ENCODE measurements at regions not wholly inside any gene's neighbourhood (a gene's known extent, or its start where the extent isn't known, plus 50 kb on each side); places are given as distances from the start of the nearest gene placed in this dataset.
"Not testable (repeated sequence)": the region's sequence is repeated elsewhere in the genome, so short reads cannot be mapped to it uniquely, and the experiment has no call there.

DNA sequence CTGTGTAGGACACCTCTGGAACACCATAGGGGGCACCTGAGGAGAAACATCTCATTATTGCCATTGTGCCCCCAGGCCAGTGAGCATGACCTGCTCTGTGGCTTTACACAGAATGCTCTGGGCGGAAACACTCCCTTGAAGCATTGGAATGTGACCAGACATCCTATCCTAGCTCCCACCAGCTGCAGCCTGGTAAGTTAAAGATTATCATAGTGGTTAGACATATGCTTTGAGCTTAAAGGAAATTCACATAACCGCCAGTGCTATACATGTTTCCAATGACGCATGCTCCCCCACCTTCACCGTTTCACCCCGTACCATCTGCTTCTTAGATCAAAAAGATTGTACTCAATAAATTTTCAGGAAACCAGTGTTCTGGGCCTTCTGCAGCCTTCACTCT is 217.7 kb upstream of the CENPE start:
- 95% methylated on average over 5 of the region's 5 CpGs for WGBS
- Histone ChIP-seq H3K27ac (ENCODE audit: low read depth, low read length) (no peak overlapping the region), H3K9ac (ENCODE audit: low read depth, low read length) (no peak overlapping the region), H3K36me3 (ENCODE audit: insufficient read depth, low read length) (no peaks in the 10 kb centered on the region; the same call in 1 of the 2 replicates), H3K4me3 (ENCODE audit: low read length) (no peak overlapping the region), H3K27me3 (ENCODE audit: insufficient read depth, low read length) (no peaks in the 10 kb centered on the region), H3K9me3 (ENCODE audit: insufficient read depth, low read depth, low read length) (peaks cover 5% of the 10 kb centered on the region; the same call in 1 of the 2 replicates), H3K4me1 (ENCODE audit: insufficient read depth, low read length) (peaks cover 6% of the 10 kb centered on the region; the same call in 1 of the 2 replicates)

DNA sequence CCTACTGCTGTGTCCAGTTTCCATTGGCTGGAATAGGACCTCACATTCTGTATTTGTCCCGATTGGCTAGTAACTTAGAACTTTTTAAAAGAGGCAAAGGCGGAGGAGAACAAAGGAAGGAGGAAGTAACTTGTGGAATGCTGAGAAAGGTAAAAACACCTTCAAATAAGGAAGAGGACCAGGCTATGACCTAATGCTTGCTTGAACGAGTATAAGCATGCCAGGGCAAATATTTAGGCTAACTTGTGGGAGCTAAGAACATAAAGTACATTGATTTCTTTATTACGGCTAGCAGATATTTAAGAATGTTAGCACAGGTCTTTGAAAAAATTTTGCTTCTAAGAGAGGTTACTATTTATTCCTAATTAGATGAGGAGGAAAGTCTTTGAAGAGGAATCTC is 214.5 kb upstream of the CENPE start:
- H3K36me3 ChIP-seq (ENCODE audit: insufficient read depth, low read length); H3K9ac ChIP-seq (ENCODE audit: low read depth, low read length); H3K4me1 ChIP-seq (ENCODE audit: insufficient read depth, low read length); H3K27ac ChIP-seq (ENCODE audit: low read depth, low read length); H3K27me3 ChIP-seq (ENCODE audit: insufficient read depth, low read length); H3K4me3 ChIP-seq (ENCODE audit: low read length); H3K9me3 ChIP-seq (ENCODE audit: insufficient read depth, low read depth, low read length): not testable (repeated sequence)
- WGBS = 82% methylated on average over 4 of the region's 4 CpGs

DNA sequence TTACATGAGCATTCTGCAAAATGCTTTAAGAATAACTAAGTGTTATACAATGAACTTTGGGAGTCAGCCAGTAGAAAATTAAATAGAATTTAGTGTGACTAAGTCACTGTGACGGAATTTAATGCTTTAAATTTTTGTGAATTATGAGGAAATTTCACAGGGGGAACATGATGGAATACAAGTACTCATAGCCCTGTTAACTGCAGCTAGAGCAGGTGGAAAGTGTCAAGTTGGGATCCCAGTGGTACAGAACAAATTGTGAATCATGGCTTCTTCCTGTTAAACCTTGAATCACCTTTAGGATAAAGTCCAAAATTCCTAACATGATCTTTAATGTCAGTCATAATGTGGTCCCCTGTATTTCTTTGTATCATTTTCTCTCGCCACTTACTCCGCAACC is 212.2 kb upstream of the CENPE start:
- Histone ChIP-seq H3K4me1 (ENCODE audit: insufficient read depth, low read length) (peaks cover 6% of the 10 kb centered on the region; the same call in 1 of the 2 replicates), H3K4me3 (ENCODE audit: low read length) (no peak overlapping the region), H3K9ac (ENCODE audit: low read depth, low read length) (no peak overlapping the region), H3K27me3 (ENCODE audit: insufficient read depth, low read length) (no peaks in the 10 kb centered on the region), H3K36me3 (ENCODE audit: insufficient read depth, low read length) (no peaks in the 10 kb centered on the region), H3K27ac (ENCODE audit: low read depth, low read length) (no peak overlapping the region), H3K9me3 (ENCODE audit: insufficient read depth, low read depth, low read length) (no peaks in the 10 kb centered on the region)
- 93% methylated on average over 3 of the region's 3 CpGs for WGBS

DNA sequence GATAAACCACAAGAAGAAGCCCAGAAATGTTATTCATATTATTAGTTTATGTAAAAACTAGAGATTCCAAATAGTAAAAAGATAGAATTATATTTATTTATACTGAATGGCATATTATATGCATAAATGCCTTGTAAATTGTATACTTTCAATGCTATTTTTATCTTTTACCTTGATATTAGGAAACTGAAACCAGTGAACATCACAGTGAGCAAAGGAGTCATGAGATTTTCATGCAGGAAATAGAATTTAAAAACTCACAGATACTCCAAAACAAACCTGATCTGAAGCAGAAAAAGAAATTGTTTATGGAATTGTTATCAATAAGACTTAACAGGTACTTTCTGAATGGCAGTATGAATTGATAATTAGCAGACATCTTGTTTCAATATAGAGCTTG is 207.3 kb upstream of the CENPE start:
- Histone ChIP-seq H3K9ac (ENCODE audit: low read depth, low read length) (no peak overlapping the region), H3K27ac (ENCODE audit: low read depth, low read length) (no peak overlapping the region), H3K27me3 (ENCODE audit: insufficient read depth, low read length) (no peaks in the 10 kb centered on the region), H3K4me1 (ENCODE audit: insufficient read depth, low read length) (no peaks in the 10 kb centered on the region), H3K4me3 (ENCODE audit: low read length) (no peak overlapping the region), H3K36me3 (ENCODE audit: insufficient read depth, low read length) (no peaks in the 10 kb centered on the region), H3K9me3 (ENCODE audit: insufficient read depth, low read depth, low read length) (no peaks in the 10 kb centered on the region)

DNA sequence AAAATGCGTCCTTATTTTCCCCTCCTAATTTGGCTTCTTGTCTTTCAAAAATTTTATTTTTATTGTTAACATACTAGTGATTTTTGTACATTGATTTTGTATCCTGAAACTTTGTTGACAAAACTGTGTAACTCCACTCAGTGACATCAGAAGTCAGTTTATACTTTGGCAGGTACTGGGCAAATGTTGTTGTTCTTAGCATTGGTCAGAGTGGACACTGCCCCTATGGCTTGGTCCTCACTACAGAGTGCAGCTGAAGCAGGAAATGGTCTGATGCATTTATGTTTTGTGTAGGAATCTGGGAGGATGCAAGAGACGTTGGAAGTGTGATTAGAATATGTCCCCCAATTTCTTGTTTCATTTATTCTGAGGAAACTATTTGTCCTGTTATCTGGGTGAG is 205.5 kb upstream of the CENPE start:
- H3K36me3 ChIP-seq (ENCODE audit: insufficient read depth, low read length) = no peaks in the 10 kb centered on the region
- H3K4me3 ChIP-seq (ENCODE audit: low read length) = no peak overlapping the region
- no peaks in the 10 kb centered on the region for H3K9me3 ChIP-seq (ENCODE audit: insufficient read depth, low read depth, low read length)
- H3K4me1 ChIP-seq (ENCODE audit: insufficient read depth, low read length) = peaks cover 7% of the 10 kb centered on the region; the same call in 1 of the 2 replicates
- H3K27me3 ChIP-seq (ENCODE audit: insufficient read depth, low read length) = no peaks in the 10 kb centered on the region
- no peak overlapping the region for H3K9ac ChIP-seq (ENCODE audit: low read depth, low read length)
- no peak overlapping the region for H3K27ac ChIP-seq (ENCODE audit: low read depth, low read length)
- 93% methylated on average over 1 of the region's 2 CpGs for WGBS

DNA sequence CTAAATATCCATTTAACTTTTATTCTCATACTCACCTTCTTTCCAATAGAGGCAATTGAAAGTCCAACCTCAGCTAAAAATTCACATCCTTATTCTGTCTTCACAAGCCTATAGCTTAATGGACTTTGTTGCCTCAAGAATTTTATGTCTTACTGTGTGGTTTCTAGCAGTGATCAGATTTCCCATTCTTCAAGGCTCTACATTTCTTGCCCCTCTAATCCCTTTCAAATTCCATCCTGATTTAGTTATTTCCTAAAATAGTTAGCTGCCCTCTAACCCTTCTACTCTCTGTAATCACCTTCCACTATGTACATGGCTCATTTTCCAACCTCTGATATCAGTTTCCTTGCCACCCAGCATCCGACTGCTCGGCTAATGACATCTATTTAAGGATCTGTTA is 204.1 kb upstream of the CENPE start:
- no peaks in the 10 kb centered on the region for H3K27me3 ChIP-seq (ENCODE audit: insufficient read depth, low read length)
- H3K9me3 ChIP-seq (ENCODE audit: insufficient read depth, low read depth, low read length) = no peaks in the 10 kb centered on the region
- peaks cover 7% of the 10 kb centered on the region; the same call in 1 of the 2 replicates for H3K4me1 ChIP-seq (ENCODE audit: insufficient read depth, low read length)
- 84% methylated on average over 2 of the region's 2 CpGs for WGBS
- no peak overlapping the region for H3K9ac ChIP-seq (ENCODE audit: low read depth, low read length)
- no peak overlapping the region for H3K27ac ChIP-seq (ENCODE audit: low read depth, low read length)
- no peak overlapping the region for H3K4me3 ChIP-seq (ENCODE audit: low read length)
- no peaks in the 10 kb centered on the region for H3K36me3 ChIP-seq (ENCODE audit: insufficient read depth, low read length)

DNA sequence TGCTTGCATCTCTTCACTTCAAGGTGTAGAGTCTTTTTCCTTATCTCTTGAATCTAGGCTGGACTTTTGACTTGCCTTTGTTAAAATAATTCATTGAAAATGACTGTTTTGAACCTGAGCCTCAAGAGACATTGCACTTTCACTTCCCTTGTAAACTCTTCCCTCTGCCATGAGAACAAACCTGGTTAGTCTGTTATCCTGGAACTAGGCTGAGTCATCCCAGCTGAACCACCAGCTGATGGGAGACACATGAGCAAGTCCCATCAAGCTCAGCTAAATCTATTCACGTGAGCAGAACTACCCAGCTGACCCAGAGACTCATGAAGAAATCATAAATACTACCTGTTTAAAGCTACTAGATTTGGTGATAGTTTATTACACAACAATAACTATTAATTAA is 202.3 kb upstream of the CENPE start:
- Histone ChIP-seq H3K27ac (ENCODE audit: low read depth, low read length) (no peak overlapping the region), H3K4me1 (ENCODE audit: insufficient read depth, low read length) (peaks cover 7% of the 10 kb centered on the region; the same call in 1 of the 2 replicates), H3K27me3 (ENCODE audit: insufficient read depth, low read length) (no peaks in the 10 kb centered on the region), H3K9me3 (ENCODE audit: insufficient read depth, low read depth, low read length) (no peaks in the 10 kb centered on the region), H3K36me3 (ENCODE audit: insufficient read depth, low read length) (no peaks in the 10 kb centered on the region), H3K4me3 (ENCODE audit: low read length) (no peak overlapping the region), H3K9ac (ENCODE audit: low read depth, low read length) (no peak overlapping the region)
- WGBS = 79% methylated on average over 1 of the region's 1 CpG

DNA sequence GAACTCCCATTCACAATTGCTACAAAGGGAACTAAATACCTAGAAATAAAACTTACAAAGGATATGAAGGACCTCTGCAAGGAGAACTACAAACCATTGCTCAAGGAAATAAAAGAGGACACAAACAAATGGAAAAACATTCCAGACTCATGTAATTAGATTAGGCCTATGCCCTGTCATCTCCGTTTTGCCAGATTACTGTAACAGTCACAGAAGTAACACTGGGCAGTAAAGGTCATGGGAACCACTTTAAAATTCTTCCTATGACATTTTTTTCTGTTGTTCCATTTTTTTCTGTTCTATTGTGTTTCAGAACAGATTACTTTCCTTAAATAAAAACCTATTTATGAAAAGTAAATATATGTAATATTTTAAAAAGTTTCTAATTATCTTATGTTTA is 199.4 kb upstream of the CENPE start:
- Histone ChIP-seq H3K9me3 (ENCODE audit: insufficient read depth, low read depth, low read length) (no peaks in the 10 kb centered on the region), H3K4me3 (ENCODE audit: low read length) (no peak overlapping the region), H3K27ac (ENCODE audit: low read depth, low read length) (no peak overlapping the region), H3K9ac (ENCODE audit: low read depth, low read length) (no peak overlapping the region), H3K27me3 (ENCODE audit: insufficient read depth, low read length) (no peaks in the 10 kb centered on the region), H3K4me1 (ENCODE audit: insufficient read depth, low read length) (peaks cover 7% of the 10 kb centered on the region; the same call in 1 of the 2 replicates), H3K36me3 (ENCODE audit: insufficient read depth, low read length) (no peaks in the 10 kb centered on the region)
- 89% methylated on average over 1 of the region's 1 CpG for WGBS

DNA sequence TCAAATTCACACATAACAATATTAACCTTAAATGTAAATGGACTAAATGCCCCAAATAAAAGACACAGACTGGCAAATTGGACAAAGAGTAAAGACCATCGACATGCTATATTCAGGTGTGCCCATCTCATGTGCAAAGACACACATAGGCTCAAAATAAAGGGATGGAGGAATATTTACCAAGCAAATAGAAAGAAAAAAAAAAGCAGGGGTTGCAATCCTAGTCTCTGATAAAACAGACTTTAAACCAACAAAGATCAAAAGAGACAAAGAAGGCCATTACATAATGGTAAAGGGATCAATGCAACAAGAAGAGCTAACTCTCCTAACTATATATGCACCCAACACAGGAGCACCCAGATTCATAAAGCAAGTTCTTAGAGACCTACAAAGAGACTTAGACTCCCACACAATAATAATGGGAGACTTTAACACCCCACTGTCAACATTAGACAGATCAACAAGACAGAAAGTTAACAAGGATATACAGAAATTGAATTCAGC is 189.4 kb upstream of the CENPE start:
- 100% methylated on average over 1 of the region's 1 CpG for WGBS
- not testable (repeated sequence) for H3K4me3 ChIP-seq (ENCODE audit: low read length); H3K4me1 ChIP-seq (ENCODE audit: insufficient read depth, low read length); H3K36me3 ChIP-seq (ENCODE audit: insufficient read depth, low read length); H3K9ac ChIP-seq (ENCODE audit: low read depth, low read length); H3K27me3 ChIP-seq (ENCODE audit: insufficient read depth, low read length); H3K27ac ChIP-seq (ENCODE audit: low read depth, low read length); H3K9me3 ChIP-seq (ENCODE audit: insufficient read depth, low read depth, low read length)

DNA sequence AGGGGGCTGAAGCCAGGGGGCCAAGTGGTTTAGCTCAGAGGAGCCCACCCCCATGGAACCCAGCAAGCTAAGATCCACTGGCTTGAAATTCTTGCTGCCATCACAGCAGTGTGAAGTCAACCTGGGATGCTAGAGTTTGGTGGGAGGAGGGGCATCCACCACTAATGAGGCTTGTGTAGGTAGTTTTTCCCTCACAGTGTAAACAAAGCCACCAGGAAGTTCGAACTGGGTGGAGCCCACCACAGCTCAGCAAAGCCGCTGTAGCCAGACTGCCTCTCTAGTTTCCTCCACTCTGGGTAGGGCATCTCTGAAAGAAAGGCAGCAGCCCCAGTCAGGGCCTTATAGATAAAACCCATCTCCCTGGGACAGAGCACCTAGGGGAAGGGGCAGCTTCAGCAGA is 187.4 kb upstream of the CENPE start:
- WGBS = 83% methylated on average over 2 of the region's 2 CpGs
- H3K4me3 ChIP-seq (ENCODE audit: low read length); H3K27me3 ChIP-seq (ENCODE audit: insufficient read depth, low read length); H3K36me3 ChIP-seq (ENCODE audit: insufficient read depth, low read length); H3K27ac ChIP-seq (ENCODE audit: low read depth, low read length); H3K4me1 ChIP-seq (ENCODE audit: insufficient read depth, low read length); H3K9me3 ChIP-seq (ENCODE audit: insufficient read depth, low read depth, low read length); H3K9ac ChIP-seq (ENCODE audit: low read depth, low read length): not testable (repeated sequence)

DNA sequence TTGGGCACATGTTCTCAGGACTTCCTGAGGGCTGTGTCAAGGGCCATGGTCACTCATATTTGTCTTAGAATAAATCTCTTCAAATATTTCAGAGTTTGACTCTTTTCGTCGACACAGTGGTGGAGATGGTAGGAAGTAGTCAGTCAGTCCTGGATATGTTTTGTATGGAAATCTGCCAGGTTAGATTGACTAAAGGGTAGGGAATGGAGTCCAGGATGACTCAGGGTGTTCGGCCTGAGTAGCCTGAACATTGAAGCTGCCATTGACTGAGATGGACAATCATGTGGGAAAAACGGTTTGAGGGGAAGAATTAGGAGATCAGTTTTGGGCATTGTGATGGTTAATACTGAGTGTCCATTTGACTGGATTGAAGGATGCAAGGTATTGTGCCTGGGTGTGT is 177.1 kb upstream of the CENPE start:
- Histone ChIP-seq H3K27me3 (ENCODE audit: insufficient read depth, low read length) (0 out of 2 replicates have a peak, but pooled peaks cover 3% of the 10 kb centered on the region), H3K4me3 (ENCODE audit: low read length) (no peak overlapping the region), H3K9me3 (ENCODE audit: insufficient read depth, low read depth, low read length) (peaks cover 6% of the 10 kb centered on the region; the same call in 1 of the 2 replicates), H3K36me3 (ENCODE audit: insufficient read depth, low read length) (no peaks in the 10 kb centered on the region), H3K9ac (ENCODE audit: low read depth, low read length) (no peak overlapping the region), H3K4me1 (ENCODE audit: insufficient read depth, low read length) (peaks cover 23% of the 10 kb centered on the region), H3K27ac (ENCODE audit: low read depth, low read length) (peak overlapping the region; percentile 15; the same call in 1 of the 2 replicates)
- 92% methylated on average over 4 of the region's 4 CpGs for WGBS

DNA sequence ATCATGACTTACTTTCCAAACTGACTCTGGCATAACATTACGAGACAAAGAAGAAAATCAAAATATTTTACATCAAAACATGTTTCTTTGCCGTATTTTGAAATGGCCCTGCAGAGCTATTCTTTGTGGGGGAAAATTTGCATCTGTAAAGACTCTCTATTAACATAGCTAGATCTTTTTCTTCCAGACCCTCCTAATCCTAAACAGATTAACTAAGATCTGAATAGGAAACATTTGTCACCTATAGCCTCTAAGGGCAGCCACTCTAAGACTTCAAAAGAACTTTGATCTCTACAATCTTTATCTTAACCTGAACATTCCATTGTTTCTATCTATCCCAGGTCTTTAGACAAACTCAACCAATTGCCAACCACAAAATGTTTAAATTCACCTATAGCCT is 176.6 kb upstream of the CENPE start:
- Histone ChIP-seq H3K4me1 (ENCODE audit: insufficient read depth, low read length) (peaks cover 24% of the 10 kb centered on the region), H3K9ac (ENCODE audit: low read depth, low read length) (no peak overlapping the region), H3K27me3 (ENCODE audit: insufficient read depth, low read length) (0 out of 2 replicates have a peak, but pooled peaks cover 3% of the 10 kb centered on the region), H3K4me3 (ENCODE audit: low read length) (no peak overlapping the region), H3K9me3 (ENCODE audit: insufficient read depth, low read depth, low read length) (peaks cover 6% of the 10 kb centered on the region; the same call in 1 of the 2 replicates), H3K27ac (ENCODE audit: low read depth, low read length) (peak overlapping the region; percentile 41; the same call in 1 of the 2 replicates), H3K36me3 (ENCODE audit: insufficient read depth, low read length) (no peaks in the 10 kb centered on the region)
- no CpG with 5 or more reads among the region's 2 CpGs for WGBS

Data from HUES64 (cell line).